Renal cortex interstitium (tissue), 11 donors: ENCODE measurements at regions not wholly inside any gene's neighbourhood (a gene's known extent, or its start where the extent isn't known, plus 50 kb on each side); places are given as distances from the start of the nearest gene placed in this dataset.
"Not testable (repeated sequence)": the region's sequence is repeated elsewhere in the genome, so short reads cannot be mapped to it uniquely, and the experiment has no call there.

Experiments
- DNase-seq, 11 donors: peaks; one replicate each; pipeline ENCODE4 v3.0.0-alpha.2; 2013; ENCODE audit warnings: low read depth in 9 of 11, low spot score in 4 of 11; ENCODE audit errors: extremely low read depth in 1 of 11

DNA sequence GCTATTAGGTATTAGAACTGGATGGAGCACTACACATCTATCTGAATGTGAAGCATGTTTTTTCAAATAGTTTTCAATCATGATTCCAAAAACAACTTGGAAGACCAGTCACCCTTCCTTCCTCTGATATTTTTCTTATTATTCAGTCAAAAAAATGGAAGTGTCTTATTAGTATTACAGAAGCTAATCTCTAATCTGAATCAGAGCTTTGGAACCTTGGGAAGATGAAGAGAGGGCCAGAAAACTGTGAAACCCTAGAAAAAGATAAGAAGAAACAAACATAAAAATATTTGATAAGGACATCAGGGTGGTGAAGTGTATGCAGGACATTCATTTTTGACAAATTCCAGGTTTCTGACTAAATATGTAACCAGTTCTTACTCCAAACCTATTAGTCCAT, 166.3 kb upstream of the PRSS16 start:
- no peak for DNase-seq

DNA sequence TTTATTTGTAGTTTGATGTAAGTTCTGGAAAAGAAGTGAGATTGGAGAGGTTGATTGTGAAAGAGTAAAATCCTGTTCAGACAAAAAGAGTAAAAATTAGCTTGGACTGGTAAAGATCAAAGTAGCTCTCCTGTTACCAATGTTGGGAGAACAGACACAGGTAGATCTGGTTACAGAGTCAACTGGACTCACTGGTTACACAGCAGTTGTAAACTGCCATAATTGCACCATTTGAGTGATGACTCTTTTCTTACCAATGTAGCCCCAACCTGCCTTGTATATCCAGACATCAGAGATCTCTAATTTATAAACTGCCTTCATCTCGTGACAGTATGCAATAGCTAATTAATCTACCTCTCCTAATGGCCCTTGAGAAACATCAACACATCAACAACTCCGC, 165.6 kb upstream of the PRSS16 start:
- no peak for DNase-seq

DNA sequence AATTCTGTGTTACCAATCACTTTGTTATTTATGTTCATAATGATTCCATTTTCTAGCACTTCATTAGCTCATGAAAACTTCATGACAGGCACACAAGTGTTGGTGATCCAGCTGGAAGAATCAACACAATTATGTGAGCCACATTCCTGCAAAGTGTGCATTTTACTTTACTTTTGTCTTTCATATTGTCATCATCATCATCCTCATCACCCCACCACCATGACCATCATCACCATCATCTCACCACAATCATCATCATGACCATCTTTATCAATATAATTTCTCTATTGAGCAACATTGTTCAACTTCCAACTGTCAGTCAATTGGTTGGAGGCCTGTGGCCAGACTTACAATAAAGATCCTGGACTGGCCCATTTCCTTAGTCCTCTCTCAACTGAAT, 159.4 kb upstream of the PRSS16 start:
- no peak for DNase-seq

DNA sequence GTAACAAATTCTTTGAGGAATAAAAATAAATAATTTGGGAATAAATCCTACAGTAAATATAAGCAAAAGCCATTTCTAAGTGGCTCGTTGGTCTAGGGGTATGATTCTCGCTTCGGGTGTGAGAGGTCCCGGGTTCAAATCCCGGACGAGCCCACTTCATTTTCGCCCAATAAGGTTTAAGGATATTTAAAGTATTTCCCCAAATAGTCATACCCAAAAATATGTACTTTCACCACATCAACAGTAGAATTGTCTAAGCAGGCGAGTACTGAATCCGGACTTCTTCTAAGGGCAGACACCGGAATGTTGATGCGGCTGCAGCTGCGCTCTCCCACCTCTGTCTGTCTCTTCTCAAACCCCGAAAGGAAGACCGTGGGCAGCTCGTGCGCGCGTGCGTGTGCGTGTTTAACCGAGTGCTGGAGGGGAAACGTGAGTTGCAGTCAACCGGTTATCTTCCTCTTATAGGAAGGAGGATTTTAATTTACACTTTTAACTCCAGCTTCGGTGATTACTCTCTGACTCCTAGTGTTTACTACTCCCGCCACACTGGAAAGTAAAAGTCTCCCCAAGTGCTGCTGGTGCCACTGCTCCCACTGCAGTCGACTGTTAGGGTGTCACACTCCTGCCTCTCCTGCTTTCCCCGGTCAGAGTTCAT, 155.7 kb upstream of the PRSS16 start:
- peak in 1 of 11 donors; percentile 10 for DNase-seq

DNA sequence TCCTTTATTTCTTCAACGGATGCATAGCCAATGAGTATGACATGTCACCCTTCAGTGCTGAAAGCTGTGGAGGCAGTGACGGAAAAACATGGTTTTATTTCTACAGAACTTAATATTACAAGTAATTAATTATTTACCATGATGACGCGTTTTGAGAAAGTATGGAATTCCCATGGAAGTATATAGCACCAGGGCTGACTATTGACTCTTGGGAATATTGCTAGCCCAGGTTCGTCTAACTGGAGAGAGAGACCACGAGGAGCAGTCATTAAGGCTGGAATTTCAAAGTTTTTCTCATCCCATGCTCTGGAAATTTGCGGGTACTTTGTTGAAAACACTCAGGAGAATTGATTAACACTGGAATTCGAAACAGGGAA, 155.2 kb upstream of the PRSS16 start:
- DNase-seq = no peak

DNA sequence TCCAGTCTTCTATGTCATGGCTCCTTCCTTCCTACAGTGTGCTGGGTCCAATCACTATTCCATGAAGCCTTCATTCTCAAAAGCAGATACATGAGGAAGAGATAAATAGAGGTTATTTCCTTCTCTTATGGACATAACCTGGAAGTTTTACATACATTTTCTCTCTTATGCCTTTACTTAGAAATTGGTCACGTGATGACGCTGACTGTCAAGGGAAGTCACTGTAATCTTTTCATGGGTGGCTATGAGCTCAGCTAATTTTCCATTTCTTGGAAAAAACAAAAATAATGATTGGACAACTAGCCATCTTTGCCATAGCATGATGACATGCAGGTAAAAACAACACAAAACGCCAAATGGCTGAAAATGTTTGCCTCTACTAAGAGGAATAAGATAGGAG, 151.6 kb upstream of the PRSS16 start:
- no peak for DNase-seq

DNA sequence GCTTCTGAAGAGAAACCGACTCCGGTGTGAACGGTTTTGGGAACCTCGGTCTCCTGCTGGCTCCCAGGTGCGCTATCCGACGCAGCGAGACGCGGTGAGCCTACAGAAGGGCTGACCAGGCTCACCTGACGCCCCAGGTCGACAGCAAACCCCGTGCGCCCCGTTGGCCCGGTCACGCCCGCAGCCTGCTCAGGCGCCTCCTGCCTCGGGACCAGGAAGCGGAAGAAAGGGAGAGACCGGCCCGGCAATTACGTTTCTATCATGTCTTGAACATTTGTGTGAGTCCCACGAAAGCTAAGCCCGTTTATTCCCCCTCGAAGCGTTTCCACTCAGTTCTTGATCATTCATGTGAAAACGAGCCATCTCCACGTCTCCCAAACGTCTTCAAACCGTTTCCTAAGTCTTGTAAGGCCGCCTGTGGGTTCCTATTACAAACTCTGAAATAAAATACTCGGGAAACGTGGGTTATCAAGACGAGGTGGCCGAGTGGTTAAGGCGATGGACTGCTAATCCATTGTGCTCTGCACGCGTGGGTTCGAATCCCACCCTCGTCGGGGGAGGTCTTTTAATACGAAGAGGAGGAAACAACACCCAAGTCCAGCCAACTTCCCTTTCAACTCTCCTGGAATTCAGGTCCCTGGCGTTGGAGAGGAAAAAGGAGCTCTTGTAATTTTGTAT, 150.5 kb upstream of the PRSS16 start:
- DNase-seq = peak in 2 of 11 donors; percentile 4 to 6

DNA sequence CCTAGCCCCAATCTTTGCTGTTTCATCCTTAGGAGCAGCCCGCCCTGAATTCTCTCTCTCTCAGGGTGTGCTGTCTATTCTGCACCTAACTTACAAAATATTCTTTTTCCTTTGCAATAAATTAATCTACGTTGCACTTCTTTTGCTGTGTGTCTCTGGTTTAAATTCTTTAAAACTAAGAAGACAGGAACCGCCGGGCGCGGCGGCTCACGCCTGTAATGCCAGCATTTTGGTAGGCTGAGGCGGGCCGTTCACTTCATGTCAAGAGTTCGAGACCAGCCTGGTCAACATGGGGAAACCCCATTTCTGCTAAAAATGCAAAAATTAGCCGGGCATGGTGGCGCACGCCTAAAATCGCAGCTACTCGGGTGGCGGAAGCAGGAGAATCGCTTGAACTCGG, 148.5 kb upstream of the PRSS16 start:
- no peak for DNase-seq

DNA sequence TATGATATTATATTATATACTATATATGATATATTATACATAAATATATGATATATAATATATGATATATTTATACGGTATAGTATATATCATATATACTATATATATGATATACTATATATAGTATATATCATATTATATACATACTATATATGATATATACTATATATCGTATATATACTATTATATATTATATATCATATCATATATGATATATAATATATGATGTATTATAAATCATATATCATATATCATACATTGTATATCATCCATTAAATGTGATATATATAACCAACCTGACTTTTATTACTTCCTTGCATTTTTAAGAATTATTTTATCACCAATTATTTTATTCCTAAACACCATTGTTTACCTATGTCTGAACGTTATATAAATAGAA, 146.6 kb upstream of the PRSS16 start:
- DNase-seq = no peak

DNA sequence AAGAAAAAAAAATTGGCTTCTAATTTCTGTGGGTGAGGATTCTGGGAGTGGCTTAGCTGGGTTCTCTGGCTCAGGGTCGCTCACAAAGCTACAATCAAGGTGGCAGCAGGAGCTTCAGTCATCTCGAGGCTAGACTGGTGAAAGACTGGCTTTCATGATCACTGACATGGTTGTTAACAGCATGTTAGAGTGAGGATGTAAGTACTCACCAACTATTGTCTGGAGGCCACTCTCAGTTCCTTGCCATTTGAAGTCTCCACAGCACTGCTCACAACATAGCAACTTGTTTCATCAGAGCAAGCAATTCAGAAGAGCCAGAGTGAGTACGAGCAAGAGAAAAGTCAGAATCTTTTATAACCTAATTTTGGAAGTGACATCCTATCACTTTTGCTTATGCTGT, 145.7 kb upstream of the PRSS16 start:
- no peak for DNase-seq

DNA sequence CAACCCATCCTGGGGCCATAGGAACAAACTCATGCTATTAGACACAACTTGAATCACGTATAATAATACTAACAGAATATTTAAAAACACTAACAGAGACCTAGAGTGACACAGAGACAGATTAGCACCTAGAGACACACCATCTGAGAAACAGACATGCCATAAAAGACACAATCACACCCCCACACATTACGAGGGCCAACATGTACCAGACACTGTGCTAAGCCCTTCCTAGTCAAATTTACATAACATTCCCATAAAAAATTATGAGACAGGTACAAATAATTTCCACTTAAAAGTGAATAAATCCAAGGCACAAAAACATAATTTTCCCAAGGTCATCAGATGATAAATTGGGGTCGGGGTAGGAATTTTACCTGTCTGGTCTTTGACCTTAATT, 141.1 kb upstream of the PRSS16 start:
- no peak for DNase-seq

DNA sequence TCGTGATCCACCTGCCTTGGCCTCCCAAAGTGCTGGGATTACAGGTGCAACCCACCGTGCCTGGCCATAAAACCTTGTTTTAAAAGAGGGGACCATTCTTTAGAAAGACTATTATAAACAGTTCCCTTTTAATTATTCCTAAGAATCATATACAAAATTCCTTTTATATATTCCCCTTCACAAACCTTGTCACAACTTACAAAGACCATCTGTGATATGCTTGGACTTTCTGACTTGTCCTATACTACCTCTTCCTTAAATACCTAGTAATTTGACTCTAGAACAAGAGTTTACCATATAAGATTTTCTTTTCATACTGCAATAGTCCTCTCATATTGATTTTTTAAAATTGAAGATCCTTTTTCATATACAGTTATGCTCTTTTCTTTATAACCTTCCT, 135.8 kb upstream of the PRSS16 start:
- no peak for DNase-seq

DNA sequence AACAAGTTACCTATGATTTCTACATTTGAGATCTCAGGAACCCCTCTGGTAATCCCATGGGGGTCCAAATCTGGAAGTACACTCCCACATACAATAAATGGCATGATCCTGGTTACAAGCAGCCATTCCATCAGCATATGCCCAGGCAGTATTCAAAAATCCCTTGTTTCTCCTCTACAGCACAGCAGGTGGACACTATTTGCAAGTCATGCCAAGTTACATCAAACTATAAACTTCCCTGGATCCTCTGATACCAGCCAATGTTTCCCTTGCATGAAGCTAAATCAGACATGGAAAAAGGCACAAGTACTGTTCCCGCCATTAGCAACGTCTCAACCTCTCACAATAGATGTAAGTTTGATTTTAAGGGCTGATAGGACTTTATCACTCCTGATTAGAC, 134.5 kb upstream of the PRSS16 start:
- DNase-seq = no peak

DNA sequence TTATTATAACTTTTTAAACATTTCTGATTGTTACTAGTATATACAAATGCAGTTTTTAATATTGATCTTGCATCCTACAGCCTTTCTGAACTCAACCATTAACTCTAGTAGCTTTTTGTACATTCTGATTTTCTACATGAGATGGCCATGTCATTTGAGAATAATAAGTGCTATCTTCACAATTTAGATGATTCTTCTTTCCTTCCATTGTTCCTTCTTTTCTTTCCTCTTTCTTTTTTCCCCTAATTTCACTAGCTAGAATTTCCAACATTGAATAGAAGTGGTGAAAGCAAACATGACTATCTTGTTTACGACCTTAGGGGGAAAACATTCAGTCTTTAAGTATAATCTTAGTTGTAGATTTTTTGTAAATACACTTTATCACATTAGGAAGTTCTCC, 128.2 kb upstream of the PRSS16 start:
- no peak for DNase-seq

DNA sequence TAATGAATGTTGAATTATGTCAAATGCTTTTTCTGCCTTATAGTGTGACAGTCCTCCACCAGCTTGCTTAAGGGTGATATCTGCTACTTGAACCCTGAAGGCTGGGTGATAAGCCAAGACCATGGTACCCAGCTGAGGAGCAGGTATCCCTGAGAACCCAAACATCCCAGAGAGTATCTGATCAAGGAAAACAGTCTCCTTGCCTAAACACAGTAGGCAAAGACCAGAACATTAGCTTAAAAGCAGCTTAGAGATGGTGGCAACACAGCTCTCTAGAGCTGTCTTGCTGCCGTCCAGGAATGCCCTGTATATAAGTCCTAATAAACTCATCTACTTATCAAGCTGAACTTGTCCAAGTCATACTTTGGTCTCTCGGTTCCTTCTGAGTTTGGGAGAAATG, 127.7 kb upstream of the PRSS16 start:
- no peak for DNase-seq

DNA sequence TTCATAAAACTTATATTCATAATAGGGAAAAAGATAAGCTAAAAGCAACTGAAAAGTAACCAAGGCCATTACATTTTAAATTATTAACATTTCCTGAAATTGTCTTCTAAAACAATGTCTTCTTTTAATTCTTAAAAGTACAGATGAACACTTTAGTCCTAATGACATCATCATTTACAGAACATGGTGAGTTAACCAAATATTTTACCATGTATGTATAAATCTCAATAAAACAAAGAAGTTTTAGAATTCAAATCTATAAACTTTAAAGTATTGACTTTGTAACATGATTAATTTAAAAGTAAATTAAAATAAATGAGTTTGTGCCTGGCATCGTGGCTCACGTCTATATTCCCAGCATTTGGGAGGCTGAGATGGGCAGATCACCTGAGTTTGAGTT, 125.9 kb upstream of the PRSS16 start:
- DNase-seq = no peak

DNA sequence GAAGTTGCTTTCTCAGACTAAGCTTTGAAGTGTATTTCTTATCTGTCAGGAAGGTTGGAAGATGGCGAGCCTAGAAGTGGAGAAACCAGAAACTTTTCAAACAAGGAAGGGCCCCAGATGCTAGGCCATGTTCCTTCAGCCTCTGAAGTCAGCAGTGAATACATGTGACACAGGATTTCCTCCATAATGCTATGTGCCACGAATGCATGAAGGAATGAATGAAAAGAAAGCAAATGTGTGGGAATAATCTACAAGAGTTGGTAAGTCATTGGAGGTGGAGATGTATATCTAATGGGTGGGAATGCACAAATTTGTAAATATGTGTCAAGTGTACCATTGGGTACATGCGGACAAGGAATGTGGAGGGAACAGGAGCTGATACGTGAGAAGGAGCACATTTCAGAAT, 123.2 kb upstream of the PRSS16 start:
- DNase-seq = no peak

DNA sequence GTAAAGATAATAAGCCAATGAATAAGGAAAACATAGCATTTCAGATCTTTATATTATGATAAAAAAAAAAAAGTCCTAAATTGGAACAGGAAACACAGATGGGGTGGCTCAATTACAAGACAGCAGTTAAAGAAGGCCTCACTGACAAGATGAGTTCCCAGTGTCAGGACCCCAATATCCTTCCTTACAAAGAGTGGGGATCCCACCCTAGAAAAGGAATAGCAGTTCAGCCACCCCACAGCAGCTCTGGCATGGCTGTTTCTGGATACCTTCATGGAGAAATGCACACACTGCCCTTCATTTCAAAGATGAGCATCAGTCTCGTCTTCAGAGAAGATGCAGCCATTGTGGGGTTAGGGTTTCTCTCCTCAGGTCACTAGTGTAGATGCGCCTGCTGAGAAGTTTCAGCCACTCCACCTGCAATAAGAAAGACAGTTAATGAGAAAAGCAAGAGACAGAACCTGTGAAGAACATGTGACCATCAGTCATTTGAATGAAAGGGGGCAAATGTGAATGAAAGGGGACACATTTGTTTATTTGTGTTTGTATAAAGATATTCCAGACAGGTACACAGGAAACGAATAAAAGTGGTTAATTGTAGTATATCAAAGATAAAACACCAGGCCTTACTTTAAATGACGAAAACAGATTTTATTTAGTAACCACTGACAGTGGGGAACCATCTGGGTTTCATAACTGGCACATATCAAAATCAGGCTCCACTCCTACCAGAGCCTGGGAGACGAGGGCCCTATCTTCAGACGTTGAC, 121.3 kb upstream of the PRSS16 start:
- DNase-seq = no peak

DNA sequence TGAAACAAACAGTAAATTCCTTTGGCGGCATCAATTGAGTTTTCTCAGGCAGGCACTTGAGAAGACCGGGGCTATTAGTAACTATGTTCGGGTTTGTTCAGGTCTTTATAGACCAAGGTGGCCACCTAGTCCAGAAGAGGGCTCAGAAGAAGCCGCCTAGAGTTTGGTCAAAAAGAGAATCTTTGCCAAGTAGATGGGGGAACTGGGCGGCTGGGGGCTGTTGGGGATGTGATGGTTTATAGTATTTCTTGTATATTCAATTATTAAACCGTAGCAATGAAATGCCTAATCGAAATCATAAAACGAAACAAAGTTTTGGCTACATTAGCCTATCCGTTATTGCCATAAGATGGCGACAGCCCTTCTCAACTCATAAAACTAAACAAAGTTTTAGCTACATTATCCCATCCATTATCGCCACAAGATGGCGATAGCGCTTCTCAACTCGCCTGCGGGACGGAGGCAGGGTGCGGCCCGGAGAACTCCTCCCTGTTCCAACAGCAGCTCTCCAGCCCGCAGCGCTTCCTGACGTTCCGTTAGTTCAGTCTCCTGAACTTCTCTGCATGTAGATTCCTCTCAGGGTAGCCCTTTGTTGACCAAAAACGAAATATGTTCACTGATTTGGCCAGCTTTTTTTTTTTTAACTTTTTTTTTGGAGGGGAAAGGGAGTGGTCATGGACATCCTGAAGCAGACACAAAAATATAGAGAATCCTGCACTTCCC, 120.5 kb upstream of the PRSS16 start:
- DNase-seq = peak in 10 of 11 donors; percentile 84 to 98 (median 90)

DNA sequence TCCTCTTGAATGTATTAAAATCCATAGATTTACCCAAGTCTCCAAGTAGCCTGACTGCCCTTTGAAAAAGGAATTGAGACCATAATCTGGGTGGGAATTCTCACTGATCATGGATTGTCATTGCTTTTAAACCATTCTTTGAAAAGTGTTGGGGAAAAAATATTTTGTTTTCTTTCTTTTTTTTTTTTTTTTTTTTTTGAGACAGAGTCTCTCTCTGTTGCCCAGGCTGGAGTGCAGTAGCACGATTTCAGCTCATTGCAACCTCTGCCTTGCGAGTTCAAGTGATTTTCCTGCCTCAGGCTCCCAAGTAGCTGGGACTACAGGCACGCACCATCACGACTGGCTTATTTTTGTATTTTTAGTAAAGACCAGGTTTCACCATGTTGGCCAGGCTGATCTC, 119.6 kb upstream of the PRSS16 start:
- DNase-seq = not testable (repeated sequence)
